GM12892 (cell line): ENCODE measurements at regions not wholly inside any gene's neighbourhood (a gene's known extent, or its start where the extent isn't known, plus 50 kb on each side); places are given as distances from the start of the nearest gene placed in this dataset.

ENCODE experiments used
- POLR2A ChIP-seq: IDR thresholded peaks from 2 replicates; pipeline ENCODE4 v1.6.1; 2011; ENCODE audit warnings: low read depth, low read length, control low read depth
- POLR2AphosphoS5 ChIP-seq: IDR thresholded peaks from 2 replicates; pipeline ENCODE4 v1.6.1; 2011; ENCODE audit warnings: low read depth, low read length, control low read depth

- TF ChIP-seq POLR2AphosphoS5 (no peak), POLR2A (no peak)
Observed at GRCh38 chr14:49019467-49020115, 566.6 kb downstream of the RPS29 start.
